Neural cell (in vitro differentiated cells): ENCODE measurements at regions not wholly inside any gene's neighbourhood (a gene's known extent, or its start where the extent isn't known, plus 50 kb on each side); places are given as distances from the start of the nearest gene placed in this dataset.

ENCODE experiments used
- H2AFZ ChIP-seq: fragments of 200-600, 300-800 bp; sonication (generic), shearing (Covaris generic); 2 replicates; pipeline ENCODE4 v1.6.0; 2014; ENCODE audit warnings: low read depth, mild to moderate bottlenecking, antibody characterized with exemption, low read length, moderate library complexity
- H3F3A ChIP-seq: fragments of 200-600 bp; shearing (Covaris generic); 2 replicates; pipeline ENCODE4 v1.6.1; 2016; ENCODE audit warnings: mild to moderate bottlenecking, moderate library complexity, mixed read lengths, antibody characterized with exemption, low read length; ENCODE audit not compliant: insufficient read depth, poor library complexity, severe bottlenecking
- H3K27ac ChIP-seq: fragments of 200-600, 300-800 bp; sonication (generic), shearing (Covaris generic); 2 replicates; pipeline ENCODE4 v1.5.1; 2014; ENCODE audit warnings: mild to moderate bottlenecking, low read length, moderate library complexity
- H3K27me3 ChIP-seq: fragments of 300-800, 200-600 bp; sonication (generic), shearing (Covaris generic); 2 replicates; pipeline ENCODE4 v1.6.0; 2014; ENCODE audit warnings: mild to moderate bottlenecking, low read depth, low read length, moderate library complexity; ENCODE audit not compliant: insufficient read depth
- H3K36me3 ChIP-seq: fragments of 300-800, 200-600 bp; sonication (generic), shearing (Covaris generic); 2 replicates; pipeline ENCODE4 v1.5.1; 2014; ENCODE audit warnings: mild to moderate bottlenecking, antibody characterized with exemption, low read length, moderate library complexity; ENCODE audit not compliant: insufficient read depth
- H3K4me2 ChIP-seq: fragments of 300-800, 200-600 bp; sonication (generic), shearing (Covaris generic); 2 replicates; pipeline ENCODE4 v1.6.0; 2014; ENCODE audit warnings: mild to moderate bottlenecking, low read length
- H3K4me3 ChIP-seq: fragments of 300-800, 200-600 bp; sonication (generic), shearing (Covaris generic); 2 replicates; pipeline ENCODE4 v1.5.1; 2014; ENCODE audit warnings: mild to moderate bottlenecking, low read length, moderate library complexity
- H3K79me2 ChIP-seq: fragments of 200-600 bp; shearing (Covaris generic); replicated peaks from 2 replicates; pipeline ENCODE4 v1.6.0; 2014; ENCODE audit warnings: mild to moderate bottlenecking, low read length, moderate library complexity; ENCODE audit not compliant: insufficient read depth
- H3K9ac ChIP-seq: fragments of 300-800, 200-600 bp; sonication (generic), shearing (Covaris generic); 2 replicates; pipeline ENCODE4 v1.6.1; 2016; ENCODE audit warnings: mild to moderate bottlenecking, low read length, mixed read lengths
- H3K9me2 ChIP-seq: fragments of 200-600 bp; shearing (Covaris generic); 2 replicates; pipeline ENCODE4 v1.6.1; 2016; ENCODE audit warnings: mild to moderate bottlenecking, low read length, mixed read lengths; ENCODE audit not compliant: insufficient read depth
- H3K9me3 ChIP-seq: fragments of 200-600, 300-800 bp; sonication (generic), shearing (Covaris generic); 2 replicates; pipeline ENCODE4 v1.6.1; 2016; ENCODE audit warnings: mild to moderate bottlenecking, mixed run types, low read length, moderate library complexity, mixed read lengths
- H4K20me1 ChIP-seq: fragments of 200-600 bp; shearing (Covaris generic); 2 replicates; pipeline ENCODE4 v1.6.1; 2016; ENCODE audit warnings: mild to moderate bottlenecking, mixed run types; ENCODE audit not compliant: insufficient read depth
- CTCF ChIP-seq: fragments of 450-650 bp; IDR thresholded peaks from 2 replicates; pipeline ENCODE4 v1.5.1; 2014; ENCODE audit warnings: antibody characterized with exemption, mild to moderate bottlenecking, moderate library complexity; ENCODE audit not compliant: poor library complexity, severe bottlenecking
- EP300 ChIP-seq: fragments of 450-650 bp; conservative IDR thresholded peaks from 2 replicates; pipeline ENCODE4 v1.6.1; 2014; ENCODE audit warnings: antibody characterized with exemption, mild to moderate bottlenecking, moderate library complexity; ENCODE audit not compliant: poor library complexity, severe bottlenecking
- EZH2 ChIP-seq: fragments of 200-600, 300-800 bp; shearing (Covaris generic), sonication (generic); IDR thresholded peaks from 2 replicates; pipeline ENCODE4 v1.6.1; 2014; ENCODE audit warnings: antibody characterized with exemption, low read length, borderline replicate concordance, mild to moderate bottlenecking; ENCODE audit not compliant: insufficient read depth, poor library complexity, severe bottlenecking
- MXI1 ChIP-seq: fragments of 450-650 bp; conservative IDR thresholded peaks from 2 replicates; pipeline ENCODE4 v1.6.1; 2014; ENCODE audit warnings: antibody characterized with exemption, mild to moderate bottlenecking; ENCODE audit not compliant: poor library complexity, severe bottlenecking
- POLR2AphosphoS5 ChIP-seq: IDR thresholded peaks from 2 replicates; pipeline ENCODE4 v1.6.1; 2012
- RAD21 ChIP-seq: fragments of 450-650 bp; conservative IDR thresholded peaks from 2 replicates; pipeline ENCODE4 v1.6.1; 2014; ENCODE audit warnings: antibody characterized with exemption, mild to moderate bottlenecking, moderate library complexity
- REST ChIP-seq: IDR thresholded peaks from 2 replicates; pipeline ENCODE4 v1.6.1; 2012; ENCODE audit warnings: borderline replicate concordance
- SMC3 ChIP-seq: fragments of 450-650 bp; conservative IDR thresholded peaks from 2 replicates; pipeline ENCODE4 v1.6.1; 2014; ENCODE audit warnings: antibody characterized with exemption, mild to moderate bottlenecking, moderate library complexity; ENCODE audit not compliant: poor library complexity
- TAF1 ChIP-seq: IDR thresholded peaks from 2 replicates; pipeline ENCODE4 v1.6.1; 2012; ENCODE audit warnings: low read depth

GRCh38 chr16:86911437-86911958 is 333.1 kb downstream of the FOXL1 start:
- H3K27ac ChIP-seq: no peak overlapping the region
- TF ChIP-seq CTCF (no peak), SMC3 (no peak), POLR2AphosphoS5 (no peak), RAD21 (no peak), EP300 (no peak), MXI1 (no peak), EZH2 (no peak), TAF1 (no peak), REST (no peak)
- no peaks in the 10 kb centered on the region for H3K27me3 ChIP-seq
- no peaks in the 10 kb centered on the region for H3K9me2 ChIP-seq
- H3F3A ChIP-seq: no peaks in the 10 kb centered on the region
- no peaks in the 10 kb centered on the region for H4K20me1 ChIP-seq
- H3K9me3 ChIP-seq: no peaks in the 10 kb centered on the region
- no peak overlapping the region for H3K4me2 ChIP-seq
- H3K4me3 ChIP-seq: no peak overlapping the region
- H3K36me3 ChIP-seq: no peaks in the 10 kb centered on the region
- no peak overlapping the region for H2AFZ ChIP-seq
- H3K79me2 ChIP-seq: no peaks in the 10 kb centered on the region
- H3K9ac ChIP-seq: no peak overlapping the region

- Histone ChIP-seq H3K27ac (no peak overlapping the region), H3K9me3 (no peaks in the 10 kb centered on the region), H2AFZ (no peak overlapping the region), H3K36me3 (no peaks in the 10 kb centered on the region), H3K9ac (no peak overlapping the region), H3K4me3 (no peak overlapping the region), H3K79me2 (no peaks in the 10 kb centered on the region), H4K20me1 (no peaks in the 10 kb centered on the region), H3K27me3 (no peaks in the 10 kb centered on the region), H3K4me2 (no peak overlapping the region), H3F3A (no peaks in the 10 kb centered on the region), H3K9me2 (no peaks in the 10 kb centered on the region)
- TF ChIP-seq RAD21: no peak
- TF ChIP-seq EP300: no peak
- no peak for TF ChIP-seq POLR2AphosphoS5
- no peak for TF ChIP-seq CTCF
- no peak for TF ChIP-seq TAF1
- no peak for TF ChIP-seq SMC3
- no peak for TF ChIP-seq MXI1
- no peak for TF ChIP-seq REST
- TF ChIP-seq EZH2: no peak
Observed at GRCh38 chr16:86913886-86914285, 335.5 kb downstream of the FOXL1 start.
